Stimulated activated CD4-positive, alpha-beta T cell treated with anti-CD3 and anti-CD28 coated beads, Interleukin-2, amount 100 ng/mL, for 48 hours (primary cell): ENCODE measurements at regions not wholly inside any gene's neighbourhood (a gene's known extent, or its start where the extent isn't known, plus 50 kb on each side); places are given as distances from the start of the nearest gene placed in this dataset.

Source experiments
- DNase-seq, 2 donors: peaks; one replicate each; pipeline ENCODE4 v3.0.0-alpha.2; 2020

DNA sequence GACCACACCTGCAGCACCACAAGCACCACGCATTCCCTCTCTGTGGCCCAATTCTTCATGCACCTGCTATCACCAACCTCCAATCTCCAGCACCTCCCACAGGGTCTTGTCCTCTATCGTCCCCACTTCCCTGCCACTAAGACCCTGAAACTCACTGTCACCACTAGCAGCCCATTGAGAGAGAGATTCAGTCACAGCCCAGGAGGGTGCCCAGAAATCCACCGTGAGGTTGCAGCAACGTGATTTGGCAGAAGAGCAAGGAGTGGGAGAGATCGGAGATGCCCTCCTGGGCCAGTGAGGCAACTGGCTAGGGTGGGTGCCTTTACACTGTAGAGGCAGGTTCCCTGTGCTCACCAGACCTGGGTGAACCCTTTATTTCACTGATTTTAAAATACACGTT lies 90.1 kb downstream of the ANKRD60 start:
- DNase-seq: no peak

- no peak for DNase-seq
Measured at GRCh38 chr20:58137651-58138265, 90.7 kb downstream of the ANKRD60 start.

- DNase-seq: no peak
Measured at GRCh38 chr20:58137236-58137635, 91.2 kb downstream of the ANKRD60 start.

- no peak for DNase-seq
Measured at GRCh38 chr20:58136149-58136484, 92.3 kb downstream of the ANKRD60 start.

- DNase-seq: no peak
Measured at GRCh38 chr20:58135441-58136148, 92.9 kb downstream of the ANKRD60 start.

DNA sequence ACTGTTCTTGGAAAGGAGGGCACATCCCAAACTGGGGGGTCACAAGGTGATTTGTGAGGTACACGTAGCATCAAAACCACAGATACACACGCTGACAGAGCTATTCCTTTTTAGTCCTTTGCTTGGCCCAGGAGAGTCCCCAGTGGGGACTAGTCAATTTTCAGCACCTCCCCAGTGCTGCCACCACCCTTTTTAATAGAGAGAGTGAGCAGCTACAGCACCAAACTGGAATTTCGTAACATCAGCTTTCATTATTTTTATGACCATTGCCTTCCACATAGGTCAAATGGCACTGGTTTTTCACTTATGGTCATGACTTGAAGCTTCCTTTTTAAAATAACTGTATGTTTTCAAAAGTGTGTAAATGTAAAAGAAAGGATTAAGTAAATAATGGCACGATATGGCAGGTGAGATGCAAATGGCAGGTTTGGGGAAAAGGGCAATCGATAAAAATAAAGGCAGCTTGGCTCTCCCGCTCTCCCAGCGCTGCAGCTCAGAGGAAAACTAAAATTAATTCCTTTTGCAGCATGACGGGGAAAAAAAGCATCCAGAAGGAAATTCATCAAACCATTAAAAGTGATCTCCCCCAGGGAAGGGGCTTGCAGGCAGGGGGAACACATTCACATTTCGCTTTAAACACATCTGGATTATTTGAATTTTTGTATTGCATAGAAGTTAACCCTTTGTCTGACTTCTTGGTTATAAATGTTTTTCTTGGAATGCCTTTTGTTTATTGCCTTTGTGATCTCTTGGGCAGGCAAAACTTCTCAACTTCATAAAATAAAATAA lies 95.2 kb downstream of the ANKRD60 start:
- no peak for DNase-seq

DNA sequence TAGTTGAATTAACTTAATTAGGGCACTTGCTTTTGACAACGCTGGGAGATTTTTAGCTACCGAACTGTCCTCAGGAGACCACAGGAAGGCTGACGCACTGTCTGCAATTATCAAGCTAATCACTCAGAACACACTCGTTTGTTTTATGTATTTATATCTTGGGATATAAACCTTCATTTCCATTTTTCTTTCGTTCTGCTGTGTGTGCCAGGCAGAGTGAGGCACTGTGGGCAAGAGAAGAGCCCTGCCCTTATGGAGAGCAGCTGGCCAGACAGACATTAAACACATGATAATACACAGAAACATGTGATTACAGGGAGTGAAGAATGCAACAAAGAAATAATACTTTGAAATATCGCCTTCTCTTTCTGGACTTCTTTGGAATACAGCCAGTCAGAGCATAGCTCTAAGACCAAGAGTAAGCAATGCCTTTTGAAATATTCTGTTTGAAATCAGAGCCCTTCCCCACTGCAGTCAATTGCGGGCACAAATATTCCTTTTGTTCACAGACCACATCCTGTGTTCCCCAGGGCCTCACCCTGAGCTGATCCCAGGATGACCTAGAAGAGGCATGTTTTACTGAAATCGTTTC lies 96.8 kb downstream of the ANKRD60 start:
- DNase-seq: no peak

GRCh38 chr20:58131151-58131550 lies 97.3 kb downstream of the ANKRD60 start:
- DNase-seq: no peak

DNA sequence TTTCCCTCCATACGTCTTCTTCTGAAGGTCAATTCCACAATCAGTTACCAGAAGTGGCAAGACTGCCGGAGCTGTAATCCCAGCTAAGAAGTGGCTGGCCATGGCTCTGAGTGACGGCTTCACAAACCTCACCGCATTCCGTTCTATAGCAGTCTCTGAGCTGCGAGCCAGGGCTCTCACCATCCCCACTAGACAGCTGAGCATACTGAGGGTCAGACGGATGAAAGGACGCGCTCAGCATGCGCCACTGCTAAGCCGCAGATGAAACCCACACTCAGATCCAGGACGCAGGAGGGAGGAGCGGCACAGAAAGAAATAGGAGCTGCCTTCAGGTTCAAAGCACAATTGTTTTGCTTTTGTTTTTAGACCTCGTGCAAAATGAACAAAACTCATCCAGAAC lies 97.9 kb downstream of the ANKRD60 start:
- no peak for DNase-seq

DNA sequence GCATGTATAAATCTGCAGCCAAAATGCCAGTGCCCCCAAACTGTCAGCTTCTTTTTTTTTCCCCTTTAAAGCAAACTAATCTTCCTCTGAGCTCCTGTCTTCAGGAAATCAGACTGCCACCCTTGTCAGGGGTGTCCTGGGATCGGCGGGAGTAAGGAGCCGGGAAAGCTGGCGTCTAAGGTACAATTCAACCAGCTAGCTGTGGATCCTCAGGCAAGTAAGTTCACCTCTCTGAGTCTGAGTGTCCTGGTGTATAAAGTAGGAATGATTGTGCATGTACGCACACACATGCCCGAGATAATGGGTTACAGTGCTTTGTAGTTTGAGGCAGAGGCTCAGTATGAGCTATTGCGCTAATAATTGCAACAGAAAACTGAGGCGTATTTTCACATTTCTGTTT lies 98.3 kb downstream of the ANKRD60 start:
- no peak for DNase-seq

- no peak for DNase-seq
Measured at GRCh38 chr20:58129721-58130151, 98.7 kb downstream of the ANKRD60 start.

DNA sequence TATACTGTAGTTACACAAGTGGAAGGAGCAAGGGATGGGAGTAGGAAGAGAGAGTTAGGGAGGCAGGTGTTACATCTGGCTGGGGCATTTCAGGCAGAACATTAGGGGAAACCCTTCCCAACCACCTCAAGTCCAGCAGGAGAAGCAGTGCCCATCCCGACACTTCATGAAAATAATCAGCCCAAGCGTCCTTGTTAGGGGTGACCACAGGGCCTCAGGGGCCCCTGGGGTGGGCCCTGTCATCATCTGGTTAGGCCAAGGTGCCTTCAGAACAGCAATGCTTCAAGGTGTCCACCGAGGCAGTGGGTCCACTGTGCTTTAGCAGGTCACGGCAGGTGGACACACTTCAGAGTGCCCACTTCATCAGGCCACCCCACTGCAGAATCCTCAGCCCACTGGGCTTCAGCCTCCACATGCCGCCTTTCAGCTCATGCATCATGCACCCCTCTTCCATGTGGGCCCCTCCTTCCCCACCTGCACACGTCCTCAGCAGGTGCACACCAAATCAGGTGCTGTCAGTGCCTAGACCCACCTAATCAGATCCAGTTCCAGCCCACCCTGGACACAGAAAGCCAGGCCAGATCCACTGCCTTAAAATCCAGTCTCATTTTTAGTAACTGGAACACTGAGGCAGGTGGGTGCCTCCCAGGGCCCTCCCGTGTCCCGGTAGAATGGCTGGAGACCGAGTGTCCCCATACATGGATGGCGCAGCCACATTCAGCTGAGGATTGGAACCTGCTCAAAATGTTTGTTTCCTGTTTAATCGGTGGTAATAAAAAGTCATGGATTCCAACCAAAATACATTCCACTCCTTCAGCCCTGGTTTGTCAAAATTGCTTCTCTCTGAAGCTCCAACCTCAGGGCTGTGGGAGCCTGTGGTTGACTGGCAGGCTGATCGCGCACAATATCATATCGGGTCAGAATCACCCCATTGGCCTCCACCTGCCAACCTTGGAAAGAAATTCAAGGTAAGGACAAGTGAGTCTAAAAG lies 99.5 kb downstream of the ANKRD60 start:
- no peak for DNase-seq

GRCh38 chr20:58127701-58128111 lies 100.7 kb downstream of the ANKRD60 start:
- no peak for DNase-seq

GRCh38 chr20:58125726-58126125 lies 102.7 kb downstream of the ANKRD60 start:
- no peak for DNase-seq

- no peak for DNase-seq
Measured at GRCh38 chr20:58117944-58118343, 110.5 kb downstream of the ANKRD60 start.

GRCh38 chr20:58116505-58116904 lies 111.9 kb downstream of the ANKRD60 start:
- no peak for DNase-seq

DNA sequence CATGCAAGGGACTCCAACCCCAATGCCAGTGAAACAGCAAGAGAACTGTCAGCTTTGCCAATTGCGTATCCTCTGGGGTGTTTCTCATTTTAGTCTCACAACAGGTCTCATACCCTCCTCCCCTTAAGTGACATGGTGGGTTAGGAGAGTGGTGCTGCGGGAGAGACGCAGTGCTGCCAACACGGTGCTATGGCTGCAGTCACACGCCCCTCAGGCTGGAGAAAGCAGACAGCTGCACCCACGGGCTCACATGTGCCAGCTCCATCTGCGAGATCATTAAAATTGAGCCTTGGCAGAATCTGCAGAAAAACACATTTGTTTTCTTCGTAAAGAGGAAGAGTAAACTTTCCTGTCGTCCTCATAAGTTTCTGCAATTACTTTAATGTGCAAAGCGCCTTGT lies 114.7 kb downstream of the ANKRD60 start:
- DNase-seq: no peak

GRCh38 chr20:58112017-58112781 lies 116.3 kb downstream of the ANKRD60 start:
- DNase-seq: no peak

GRCh38 chr20:58111310-58112016 lies 117.0 kb downstream of the ANKRD60 start:
- DNase-seq: no peak

- no peak for DNase-seq
Measured at GRCh38 chr20:58109918-58110635, 118.4 kb downstream of the ANKRD60 start.
